Ishikawa (cell line): ENCODE measurements at regions not wholly inside any gene's neighbourhood (a gene's known extent, or its start where the extent isn't known, plus 50 kb on each side); places are given as distances from the start of the nearest gene placed in this dataset.

ENCODE experiments used
- CEBPB ChIP-seq: IDR thresholded peaks from 2 replicates; pipeline ENCODE4 v1.6.1; 2012
- CREB1 ChIP-seq: IDR thresholded peaks from 2 replicates; pipeline ENCODE4 v1.6.1; 2012; ENCODE audit warnings: low read depth
- EGR1 ChIP-seq: IDR thresholded peaks from 2 replicates; pipeline ENCODE4 v1.6.1; 2012
- EP300 ChIP-seq: IDR thresholded peaks from 2 replicates; pipeline ENCODE4 v1.6.1; 2012; ENCODE audit warnings: borderline replicate concordance
- FOXM1 ChIP-seq: IDR thresholded peaks from 2 replicates; pipeline ENCODE4 v1.6.1; 2012; ENCODE audit warnings: low read depth, borderline replicate concordance
- MAX ChIP-seq: IDR thresholded peaks from 2 replicates; pipeline ENCODE4 v1.6.1; 2012
- NFIC ChIP-seq: IDR thresholded peaks from 2 replicates; pipeline ENCODE4 v1.6.1; 2012
- RAD21 ChIP-seq: IDR thresholded peaks from 2 replicates; pipeline ENCODE4 v1.6.1; 2012; ENCODE audit warnings: low read depth
- REST ChIP-seq: IDR thresholded peaks from 2 replicates; pipeline ENCODE4 v1.6.1; 2012; ENCODE audit warnings: low read depth, mild to moderate bottlenecking
- TAF1 ChIP-seq: IDR thresholded peaks from 2 replicates; pipeline ENCODE4 v1.6.1; 2012; ENCODE audit warnings: low read depth, mild to moderate bottlenecking
- TCF12 ChIP-seq: IDR thresholded peaks from 2 replicates; pipeline ENCODE4 v1.6.1; 2012; ENCODE audit warnings: low read depth
- TEAD4 ChIP-seq: IDR thresholded peaks from 2 replicates; pipeline ENCODE4 v1.6.1; 2012
- USF1 ChIP-seq: IDR thresholded peaks from 2 replicates; pipeline ENCODE4 v1.6.1; 2012
- YY1 ChIP-seq: IDR thresholded peaks from 2 replicates; pipeline ENCODE4 v1.6.1; 2012; ENCODE audit warnings: low read depth
- ZBTB7A ChIP-seq: IDR thresholded peaks from 2 replicates; pipeline ENCODE4 v1.6.1; 2012; ENCODE audit warnings: low read depth

- TF ChIP-seq USF1 (no peak), EP300 (no peak), EGR1 (no peak), CREB1 (no peak), CEBPB (no peak), TCF12 (no peak), TEAD4 (no peak), YY1 (no peak), REST (no peak), FOXM1 (no peak), TAF1 (no peak), MAX (no peak)
Measured at GRCh38 chr13:85538957-85539356, 260.3 kb downstream of the SLITRK6 start.

GRCh38 chr13:85537601-85538000 is 261.6 kb downstream of the SLITRK6 start:
- no peak for TF ChIP-seq NFIC
- no peak for TF ChIP-seq CEBPB
- TF ChIP-seq REST: no peak
- no peak for TF ChIP-seq TEAD4
- TF ChIP-seq ZBTB7A: no peak

GRCh38 chr13:85536706-85537105 is 262.5 kb downstream of the SLITRK6 start:
- TF ChIP-seq CREB1 (no peak), RAD21 (no peak), MAX (no peak), REST (no peak), YY1 (no peak), TCF12 (no peak)

- TF ChIP-seq CREB1 (no peak), RAD21 (no peak), YY1 (no peak)
Measured at GRCh38 chr13:85535316-85536084, 263.7 kb downstream of the SLITRK6 start.

GRCh38 chr13:85533911-85534310 is 265.3 kb downstream of the SLITRK6 start:
- no peak for TF ChIP-seq TCF12
- no peak for TF ChIP-seq CEBPB
- TF ChIP-seq YY1: no peak
- no peak for TF ChIP-seq REST
- no peak for TF ChIP-seq RAD21
- no peak for TF ChIP-seq FOXM1
- no peak for TF ChIP-seq TAF1
- no peak for TF ChIP-seq ZBTB7A
- TF ChIP-seq NFIC: no peak
- TF ChIP-seq TEAD4: no peak
- TF ChIP-seq CREB1: no peak
